ENCODE measurements at regions not wholly inside any gene's neighbourhood (a gene's known extent, or its start where the extent isn't known, plus 50 kb on each side); places are given as distances from the start of the nearest gene placed in this dataset.

DNA sequence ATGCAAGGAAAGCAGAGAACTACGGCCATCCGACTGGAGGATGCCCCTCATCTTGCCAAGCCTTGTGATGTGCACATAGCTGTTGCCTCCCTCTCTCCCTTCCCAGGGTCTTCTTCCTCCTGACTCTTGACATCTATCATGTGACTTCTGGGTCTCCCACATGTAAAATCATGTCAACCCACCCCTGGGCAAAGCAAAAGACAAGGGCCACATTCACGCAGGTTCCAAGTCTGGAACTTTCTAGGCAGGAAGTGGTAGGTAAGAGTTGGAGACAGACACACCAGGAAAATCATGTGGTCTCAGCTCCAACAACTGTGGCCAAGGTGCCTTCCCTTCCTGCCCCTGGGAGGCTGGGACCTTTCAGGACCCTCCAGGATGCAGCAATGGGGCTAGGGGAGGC lies 187.3 kb downstream of the CXCL12 start:
- DNase-seq (ENCODE audit: low spot score): no peak

DNA sequence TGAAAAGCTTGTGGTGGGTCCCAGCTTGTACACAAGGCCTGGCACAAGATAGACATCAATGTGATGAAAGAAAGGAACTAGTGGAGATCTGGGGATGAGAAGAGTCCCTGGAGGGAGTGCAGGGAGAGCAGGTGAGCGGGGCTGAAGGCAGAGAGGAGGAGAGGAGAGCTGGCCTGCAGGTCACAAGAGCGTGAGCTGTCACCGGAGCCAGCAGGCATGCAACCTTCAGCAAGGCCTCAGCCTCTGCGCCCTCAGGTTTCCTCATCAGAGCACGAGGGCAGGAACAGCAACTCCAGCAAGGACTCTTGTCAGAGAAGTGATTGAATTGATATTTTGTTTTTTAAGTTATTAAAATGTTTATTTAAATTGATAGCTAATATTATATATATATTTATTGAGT lies 188.6 kb downstream of the CXCL12 start:
- DNase-seq (ENCODE audit: low spot score): no peak

DNA sequence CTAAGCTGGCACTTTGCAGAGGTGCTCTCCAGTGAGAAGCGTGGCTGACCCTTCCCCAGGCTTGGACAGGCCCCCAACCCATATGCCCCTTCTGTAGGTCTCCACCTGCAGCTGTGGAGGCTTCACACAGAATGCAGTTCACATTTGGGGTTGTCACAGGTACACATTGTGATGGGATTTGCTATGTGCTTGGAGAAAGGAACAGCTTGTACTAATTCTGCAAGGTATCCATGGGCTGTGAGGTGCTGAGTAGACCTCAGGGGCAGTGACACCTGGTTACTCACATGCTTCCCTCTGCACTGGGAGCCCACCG lies 188.9 kb downstream of the CXCL12 start:
- no peak for DNase-seq (ENCODE audit: low spot score)

DNA sequence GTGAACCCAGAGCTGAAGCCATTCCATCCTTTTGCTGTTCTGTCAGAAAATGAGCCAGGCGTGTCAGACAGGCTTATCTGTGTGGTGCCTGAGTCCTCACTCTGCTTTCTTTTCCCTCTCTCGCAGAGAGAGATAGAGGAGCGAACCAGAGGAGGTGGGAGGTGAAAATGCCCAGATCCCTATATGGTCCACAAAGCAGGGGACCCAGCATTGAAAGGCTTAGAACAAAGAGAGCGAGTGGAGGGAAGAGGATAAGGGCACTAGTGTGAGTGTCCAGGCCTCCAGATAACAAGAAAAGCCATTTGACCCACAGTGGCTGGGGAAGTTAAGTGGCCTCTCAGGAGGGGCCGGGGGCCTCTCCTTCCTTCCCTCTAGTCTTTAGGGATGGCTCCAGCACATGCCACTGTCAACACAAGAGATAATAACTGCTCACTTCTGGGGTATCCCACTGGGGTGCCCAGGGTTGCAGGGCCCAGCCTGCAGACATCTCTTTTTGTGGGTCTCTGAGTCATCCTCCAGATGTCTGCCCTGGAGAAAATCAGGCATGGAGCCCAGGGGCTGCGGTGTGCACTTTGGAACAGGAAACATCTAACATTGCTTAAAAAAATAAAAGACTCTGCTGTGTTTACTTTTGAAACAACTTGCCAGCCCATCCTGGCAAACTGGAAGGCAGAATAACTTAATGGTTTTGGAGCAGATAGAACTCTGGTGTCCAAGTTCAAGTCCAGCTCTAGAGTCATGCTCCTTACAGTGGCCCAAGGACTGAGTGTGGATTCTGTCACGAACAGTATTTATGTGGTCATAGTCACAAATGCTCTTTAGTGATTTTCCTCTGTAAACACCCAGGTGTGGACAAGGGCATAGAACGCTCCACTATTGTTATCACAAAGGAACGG lies 189.5 kb downstream of the CXCL12 start:
- no peak for DNase-seq (ENCODE audit: low spot score)

DNA sequence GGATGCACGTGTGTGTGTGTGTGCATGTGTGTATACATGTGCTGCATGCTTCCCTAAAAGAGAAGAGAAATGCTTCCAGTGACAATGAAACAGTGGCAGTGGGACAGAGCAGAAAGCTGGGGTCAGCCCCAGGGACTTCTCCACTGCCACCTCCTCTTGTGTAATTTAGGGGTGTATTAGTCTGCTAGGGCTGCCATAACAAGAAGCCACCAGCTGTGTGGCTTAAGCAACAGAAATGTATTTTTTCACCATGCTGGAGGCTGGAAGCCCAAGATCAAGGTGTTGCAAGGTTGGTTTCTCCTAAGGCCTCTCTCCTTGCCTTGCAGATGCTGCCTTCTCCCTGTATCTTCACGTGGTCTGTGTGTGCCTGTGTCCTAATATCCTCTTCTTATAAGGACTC lies 190.5 kb downstream of the CXCL12 start:
- no peak for DNase-seq (ENCODE audit: low spot score)

DNA sequence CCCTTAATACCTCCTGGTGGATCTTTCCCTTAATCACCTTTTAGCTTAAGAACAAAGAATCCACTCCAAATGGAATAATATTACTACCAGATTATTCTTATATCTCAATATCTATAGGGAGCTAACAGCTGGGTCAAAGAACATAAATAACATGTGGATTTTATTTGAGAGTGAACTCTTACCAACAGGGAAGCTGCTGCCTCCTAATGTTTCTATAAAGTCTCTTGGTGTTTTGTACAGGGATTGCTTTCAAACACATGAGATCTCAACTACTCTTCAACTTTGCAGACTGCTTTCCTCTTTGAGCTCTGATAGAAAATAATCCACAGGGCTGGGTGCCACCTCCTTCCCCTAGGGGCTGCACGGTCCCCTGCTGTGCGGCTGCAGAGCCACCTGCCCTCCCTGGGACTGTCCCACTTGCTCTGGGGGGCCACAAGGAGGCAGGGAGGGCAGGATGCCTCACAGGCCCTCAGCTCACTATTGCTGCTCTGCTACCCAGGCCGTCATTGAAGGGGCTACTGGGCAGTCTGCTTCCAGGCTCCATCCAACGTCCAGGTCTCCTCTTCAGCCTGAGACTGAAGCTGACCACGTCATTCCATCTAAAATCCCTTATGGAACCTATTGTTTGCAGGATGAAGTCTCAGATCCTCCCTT lies 191.2 kb downstream of the CXCL12 start:
- DNase-seq (ENCODE audit: low spot score): no peak

DNA sequence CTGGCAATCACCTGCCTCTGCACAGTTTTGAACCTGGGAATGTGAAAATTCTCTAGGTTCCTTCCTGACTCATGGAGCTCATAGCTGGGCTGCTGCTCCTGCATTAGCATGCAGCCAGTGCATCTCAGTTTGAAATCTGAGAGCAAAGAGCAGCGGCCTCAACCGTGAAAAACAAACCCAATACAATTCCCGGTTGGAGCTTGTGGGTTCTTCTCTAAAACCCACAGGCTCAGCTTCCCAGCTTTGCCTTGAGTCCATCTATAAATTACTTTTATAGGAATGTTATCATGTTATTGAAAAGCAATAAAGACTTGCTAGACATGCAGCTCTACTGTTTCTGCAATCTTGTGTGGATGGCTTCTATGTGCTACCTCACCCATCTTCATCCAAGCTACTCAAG lies 191.7 kb downstream of the CXCL12 start:
- no peak for DNase-seq (ENCODE audit: low spot score)

DNA sequence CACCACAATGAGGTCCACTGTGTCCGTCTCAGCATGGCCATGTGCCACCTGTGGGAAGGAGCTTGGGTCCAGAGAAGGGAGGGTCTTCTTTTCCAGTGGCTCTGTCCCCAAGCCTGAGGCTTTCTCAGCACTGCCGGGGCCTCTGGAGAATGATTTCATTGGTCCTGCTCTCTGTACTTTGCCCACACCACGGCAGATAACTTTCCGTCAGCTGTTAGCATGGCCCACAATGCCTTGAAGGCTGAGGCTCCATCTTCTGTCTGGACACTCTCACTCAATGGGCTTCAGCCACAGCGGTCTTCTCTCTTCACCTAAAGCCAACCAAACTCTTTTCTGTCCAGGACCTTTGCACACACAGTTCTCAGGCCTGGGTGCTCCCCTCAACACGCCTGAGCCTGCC lies 192.5 kb downstream of the CXCL12 start:
- no peak for DNase-seq (ENCODE audit: low spot score)

DNA sequence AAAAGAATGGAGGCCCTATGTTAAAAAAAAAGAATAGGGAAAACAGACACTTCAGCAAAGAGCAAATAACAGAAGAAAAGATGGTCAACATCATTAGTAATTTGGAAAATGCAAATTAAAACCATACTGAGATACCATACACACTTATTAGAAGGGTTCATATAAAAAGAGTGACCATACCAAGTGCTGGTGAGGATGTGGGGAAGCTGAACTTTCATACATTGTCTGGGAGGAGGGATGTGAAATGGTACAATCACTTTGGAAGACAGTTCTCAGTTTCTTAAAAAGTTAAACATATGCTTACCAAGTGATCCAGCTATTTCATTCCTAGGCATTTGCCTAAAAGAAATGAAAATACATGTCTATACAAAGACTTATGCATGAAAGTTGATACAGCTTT lies 194.4 kb downstream of the CXCL12 start:
- DNase-seq (ENCODE audit: low spot score): no peak

DNA sequence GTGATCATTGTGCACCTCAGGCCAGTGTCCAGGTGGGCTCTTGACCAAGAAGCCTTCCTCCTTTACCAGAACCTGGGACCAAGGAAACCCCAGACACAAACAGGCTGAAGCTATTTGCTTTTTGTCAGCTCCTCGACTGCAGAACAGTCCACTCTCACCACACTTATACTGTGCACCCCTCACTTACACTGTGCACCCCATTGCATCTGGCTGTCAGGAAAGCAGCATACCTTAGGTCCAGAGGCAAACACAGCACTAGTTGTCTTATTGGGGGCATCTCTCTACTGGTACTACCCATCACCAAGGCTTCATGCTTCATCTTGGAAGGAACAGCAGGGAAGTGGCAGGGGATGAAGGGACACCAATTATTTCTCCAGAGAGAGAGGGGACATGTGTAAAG lies 198.1 kb downstream of the CXCL12 start:
- DNase-seq (ENCODE audit: low spot score): no peak

DNA sequence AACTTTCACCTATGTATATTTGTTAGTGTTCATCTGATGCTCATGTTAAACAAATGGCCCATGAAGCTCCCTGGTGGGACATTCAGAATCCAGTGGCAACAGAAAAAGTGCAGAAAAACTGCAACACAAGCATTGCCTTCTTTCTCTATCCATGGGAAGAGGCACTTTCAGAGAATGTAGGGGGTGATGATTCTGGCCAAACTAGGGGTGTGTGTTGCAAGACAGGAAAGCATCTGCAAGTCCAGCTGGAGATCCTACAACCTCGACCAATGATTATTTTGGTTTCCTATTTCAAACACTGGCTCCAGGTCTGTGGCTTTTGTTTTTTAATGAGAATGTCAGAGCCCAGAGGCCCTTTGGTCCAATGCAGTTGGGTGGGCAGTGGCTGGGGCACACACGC lies 198.7 kb downstream of the CXCL12 start:
- no peak for DNase-seq (ENCODE audit: low spot score)

DNA sequence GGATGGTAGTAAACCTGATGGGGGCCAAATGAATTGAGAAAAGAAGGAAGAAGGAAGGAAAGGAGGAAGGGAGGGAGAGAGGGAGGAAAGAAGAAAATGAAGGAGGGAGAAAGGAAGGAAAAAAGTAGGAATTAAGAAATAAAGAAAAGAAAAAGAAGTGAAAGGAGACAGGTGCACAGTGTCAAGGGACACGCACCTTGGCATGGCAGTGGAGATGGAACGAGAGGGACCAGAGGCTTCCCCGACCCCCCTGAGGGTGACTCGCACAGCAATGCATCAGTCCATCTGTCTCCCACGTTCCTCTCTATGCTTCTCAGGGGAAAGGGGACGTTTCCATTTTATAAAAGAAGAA lies 199.6 kb downstream of the CXCL12 start:
- no peak for DNase-seq (ENCODE audit: low spot score)

DNA sequence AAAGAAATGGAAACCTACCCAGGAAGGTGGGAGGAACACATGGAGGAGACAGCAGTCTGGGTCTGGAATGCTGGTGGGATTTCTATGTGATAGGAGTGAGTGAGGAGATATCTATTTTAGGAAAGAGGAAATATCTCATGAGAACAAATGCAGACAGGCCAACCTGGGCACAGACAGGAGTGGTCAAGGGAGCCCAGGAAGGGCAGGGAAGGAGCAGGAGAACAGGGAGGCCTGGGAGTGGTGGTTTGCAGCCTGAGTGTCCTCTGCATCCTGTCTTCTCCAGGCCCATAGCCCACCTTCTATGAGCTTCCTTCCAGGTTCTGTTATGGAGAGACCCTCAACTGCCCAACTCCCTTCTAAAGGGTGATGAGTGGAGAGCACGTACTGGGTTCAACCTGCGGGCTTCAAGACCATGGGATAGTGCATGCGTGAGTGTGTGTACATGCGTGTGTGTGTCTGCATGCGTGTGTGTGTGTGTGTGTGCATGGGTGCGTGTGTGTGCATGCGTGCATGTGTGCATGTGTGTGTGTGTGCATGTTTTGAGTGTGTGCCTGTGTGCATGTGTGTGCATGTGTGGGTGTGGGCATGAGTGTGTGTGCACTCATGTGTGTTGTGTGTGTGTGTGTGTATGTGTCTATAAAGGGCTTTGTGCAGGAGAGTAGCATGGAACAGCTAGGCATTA lies 200.1 kb downstream of the CXCL12 start:
- DNase-seq (ENCODE audit: low spot score): no peak

DNA sequence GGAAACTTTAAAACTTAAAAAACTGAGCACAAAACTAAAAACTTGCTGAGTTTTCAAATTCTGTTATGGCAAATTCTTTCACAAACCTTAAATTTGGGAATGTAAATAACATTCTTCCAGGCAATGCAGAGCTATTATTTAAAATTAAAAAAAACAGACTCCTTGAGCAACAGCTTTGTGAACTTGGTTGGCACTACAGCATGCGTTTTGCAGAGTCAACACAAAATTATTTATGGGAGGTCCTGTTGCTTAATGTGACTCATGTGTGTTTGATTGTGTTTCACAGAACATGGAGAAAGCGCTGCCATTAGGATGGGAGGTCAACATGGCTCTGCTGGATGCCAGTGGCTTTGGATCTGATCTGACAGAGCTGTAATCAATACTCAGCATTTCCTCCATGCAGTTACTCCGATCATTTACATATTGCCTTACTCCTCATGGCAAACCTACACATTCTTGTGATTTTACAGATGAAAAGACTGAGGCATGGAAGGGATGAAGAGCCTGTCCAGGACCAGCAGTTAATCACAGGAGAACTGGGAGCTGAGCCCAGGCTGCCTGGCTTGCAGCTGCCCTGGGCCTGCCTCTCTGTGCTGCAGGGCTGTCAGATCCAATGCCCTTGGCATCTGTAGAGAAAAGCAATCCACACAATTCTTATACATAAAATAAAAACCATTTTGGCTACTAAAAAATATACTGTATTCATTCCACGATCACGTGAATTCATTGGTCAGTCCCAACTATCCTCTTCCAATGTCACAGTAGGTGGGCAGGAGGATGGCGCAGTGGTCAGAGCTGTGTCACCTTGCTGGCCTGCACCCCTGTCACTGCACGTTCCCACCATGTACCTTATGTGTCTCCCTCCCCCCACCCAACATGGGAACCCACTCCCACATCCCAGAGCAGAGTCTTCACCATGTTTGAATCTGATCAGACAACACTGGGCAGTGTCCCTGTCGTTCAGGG lies 200.9 kb downstream of the CXCL12 start:
- DNase-seq (ENCODE audit: low spot score): no peak

DNA sequence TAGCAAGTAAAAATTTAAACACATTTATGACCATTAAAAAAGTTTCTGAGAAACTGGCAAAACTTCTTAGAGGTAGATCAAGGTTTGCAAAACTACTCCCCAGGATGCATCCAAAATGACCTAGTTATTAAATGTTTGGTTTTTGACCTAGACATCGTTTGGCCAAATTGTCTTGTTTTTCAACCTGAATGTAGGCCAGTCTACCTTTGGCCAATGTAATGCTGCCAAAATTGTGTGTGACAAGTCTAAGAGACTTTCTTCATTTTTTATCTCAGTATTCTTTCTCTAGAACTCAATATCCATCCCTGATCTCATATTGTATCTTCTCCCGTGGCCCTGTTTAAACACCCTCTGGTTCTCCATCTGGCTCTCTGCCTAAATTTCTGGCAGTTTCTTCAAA lies 202.0 kb downstream of the CXCL12 start:
- DNase-seq (ENCODE audit: low spot score): no peak

DNA sequence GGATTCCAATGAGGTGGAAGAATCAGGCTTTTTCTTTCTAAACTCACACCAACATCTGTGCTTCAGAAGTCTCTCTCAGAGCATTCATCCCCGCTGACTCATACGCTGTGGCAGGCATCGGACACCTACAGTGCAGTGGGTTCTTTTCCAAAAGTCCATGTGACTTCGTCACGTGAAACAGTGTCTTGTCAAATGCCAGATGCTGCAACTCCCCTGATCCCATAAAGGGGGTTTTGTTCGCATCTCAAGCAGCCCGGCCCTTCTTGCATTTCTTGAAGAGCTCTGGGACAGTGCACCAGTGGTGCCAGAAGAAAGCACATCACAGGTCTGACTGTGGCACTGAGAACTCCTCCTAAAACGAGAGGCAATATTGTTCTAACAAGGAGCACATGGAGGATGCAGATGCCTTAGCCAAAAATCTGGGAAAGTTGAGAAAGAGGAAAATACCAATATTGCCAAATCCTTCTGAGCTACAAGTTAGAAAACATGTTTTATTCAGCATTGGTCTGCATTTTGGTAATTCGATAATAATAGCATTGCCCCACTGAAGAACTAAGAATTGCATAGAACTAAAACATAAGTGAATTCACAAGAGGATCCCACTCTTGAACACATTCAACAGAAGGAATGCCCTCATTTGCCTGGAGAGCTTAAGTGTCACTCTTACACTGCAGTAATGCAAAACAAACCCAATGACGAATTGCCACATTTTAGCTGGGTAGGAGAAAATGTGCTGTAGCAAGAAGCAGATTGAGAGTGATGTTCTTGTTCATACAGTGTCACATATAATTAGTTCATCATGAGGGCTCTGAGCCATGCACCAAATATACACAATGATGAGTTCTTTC lies 204.4 kb downstream of the CXCL12 start:
- no peak for DNase-seq (ENCODE audit: low spot score)

DNA sequence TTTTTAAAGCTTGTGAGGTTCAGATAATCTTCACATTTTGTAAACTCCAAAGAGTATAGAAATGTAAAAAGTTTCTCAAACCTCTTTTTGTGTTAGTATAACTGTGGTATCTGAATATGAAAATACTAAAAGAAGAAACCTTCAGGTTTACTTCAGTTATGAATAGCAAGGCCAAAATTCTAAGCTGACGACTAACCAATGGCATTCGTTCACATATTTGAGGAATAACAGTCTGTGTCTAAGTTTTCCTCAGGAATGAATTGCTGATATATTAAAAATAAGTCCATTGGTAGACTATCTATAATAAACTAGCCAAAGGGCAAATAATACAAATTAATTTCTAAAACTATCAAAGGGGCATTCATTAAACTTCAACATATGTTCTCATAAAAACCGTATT lies 206.0 kb downstream of the CXCL12 start:
- no peak for DNase-seq (ENCODE audit: low spot score)

DNA sequence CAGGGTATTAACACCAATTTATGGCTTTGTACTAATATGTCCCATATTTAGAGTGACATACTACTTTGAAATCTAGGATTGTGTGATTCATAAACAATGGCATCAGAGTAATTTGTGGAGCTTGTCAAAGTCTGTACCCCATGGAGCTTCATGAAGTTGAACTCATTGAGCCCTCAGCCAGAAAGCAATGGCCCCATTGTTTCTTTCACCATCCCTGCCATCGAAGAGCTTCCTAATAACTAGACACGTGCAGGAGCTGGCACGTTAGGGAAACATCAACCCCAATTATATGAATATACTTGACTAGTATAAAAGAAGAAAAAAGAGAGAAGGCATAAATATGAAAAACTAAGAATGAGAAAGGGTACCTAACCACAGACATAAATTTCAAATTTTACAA lies 206.6 kb downstream of the CXCL12 start:
- no peak for DNase-seq (ENCODE audit: low spot score)

DNA sequence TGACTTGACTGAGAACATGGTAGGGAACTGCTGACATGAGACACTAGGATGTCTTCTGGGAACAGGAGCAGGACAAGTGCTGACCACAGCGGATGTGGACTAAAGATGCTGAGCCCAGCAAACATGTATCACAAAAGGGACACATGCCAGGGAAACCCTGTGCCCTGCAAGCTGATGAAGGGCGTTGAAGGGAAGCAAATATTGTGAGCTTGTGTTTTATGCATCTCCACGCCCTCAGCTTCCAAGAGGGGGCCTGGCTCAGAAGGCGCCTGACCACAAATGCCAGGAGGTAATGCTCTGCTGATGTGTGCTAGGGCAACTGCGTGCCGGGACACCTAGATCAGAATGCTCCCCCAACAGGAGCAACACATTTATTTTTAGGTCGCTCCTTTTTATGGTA lies 207.3 kb downstream of the CXCL12 start:
- no peak for DNase-seq (ENCODE audit: low spot score)

DNA sequence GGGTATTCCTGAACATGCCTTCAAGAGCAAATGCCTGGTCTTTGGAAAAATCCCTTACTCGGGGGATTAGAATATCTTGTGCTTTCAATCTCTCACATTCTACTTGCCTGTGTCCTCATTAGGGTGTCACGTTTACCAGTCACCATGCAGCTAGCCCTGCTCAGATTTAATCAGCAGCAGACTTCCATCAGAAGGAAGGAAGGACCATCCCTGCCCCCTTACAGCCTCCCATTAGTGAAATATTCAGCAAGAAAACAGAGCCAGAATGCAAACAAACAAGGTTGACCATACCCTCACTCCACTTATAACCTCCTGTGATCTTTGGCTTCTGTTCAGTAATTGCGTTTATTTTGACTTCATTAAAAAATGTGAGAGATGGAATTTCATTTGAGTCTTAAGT lies 208.6 kb downstream of the CXCL12 start:
- no peak for DNase-seq (ENCODE audit: low spot score)

DNA sequence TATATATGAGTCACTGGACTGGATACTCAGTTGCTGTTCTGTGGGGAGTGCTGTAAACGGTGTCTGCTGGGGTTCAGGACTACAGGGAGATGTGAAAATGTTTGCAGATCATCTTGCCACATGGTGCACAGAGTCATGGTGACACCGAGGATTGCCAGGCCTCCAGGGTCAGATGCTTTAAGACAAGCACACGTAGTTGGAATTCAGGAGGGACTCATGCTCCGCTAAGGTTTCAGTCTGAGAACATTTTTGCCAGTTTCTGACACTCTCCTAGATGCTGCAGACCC lies 211.3 kb downstream of the CXCL12 start:
- DNase-seq (ENCODE audit: low spot score): no peak
